HG03469 (cell line): ENCODE measurements at regions not wholly inside any gene's neighbourhood (a gene's known extent, or its start where the extent isn't known, plus 50 kb on each side); places are given as distances from the start of the nearest gene placed in this dataset.
"Not testable (repeated sequence)": the region's sequence is repeated elsewhere in the genome, so short reads cannot be mapped to it uniquely, and the experiment has no call there.

Source experiments
- ATAC-seq: cut with Tn5 transposase; IDR thresholded peaks from one replicate; pipeline ENCODE4 v1.9.1; 2021; ENCODE audit warnings: mild to moderate bottlenecking, moderate library complexity, moderate number of reproducible peaks; ENCODE audit not compliant: unreplicated experiment

GRCh38 chr12:24679126-24679525 lies 269.8 kb downstream of the BCAT1 start:
- no peak for ATAC-seq

- no peak for ATAC-seq
Measured at GRCh38 chr12:24678436-24678835, 270.5 kb downstream of the BCAT1 start.

GRCh38 chr12:24668563-24668962 lies 280.3 kb downstream of the BCAT1 start:
- ATAC-seq = no peak

- no peak for ATAC-seq
Measured at GRCh38 chr12:24664161-24664880, 284.6 kb downstream of the BCAT1 start.

GRCh38 chr12:24661657-24662096 lies 287.2 kb downstream of the BCAT1 start:
- ATAC-seq = no peak

GRCh38 chr12:24659016-24659415 lies 289.9 kb downstream of the BCAT1 start:
- no peak for ATAC-seq

GRCh38 chr12:24654344-24654743 lies 294.6 kb downstream of the BCAT1 start:
- ATAC-seq = not testable (repeated sequence)

GRCh38 chr12:24649634-24650033 lies 299.3 kb downstream of the BCAT1 start:
- no peak for ATAC-seq

- no peak for ATAC-seq
Measured at GRCh38 chr12:24649209-24649608, 299.7 kb downstream of the BCAT1 start.

- no peak for ATAC-seq
Measured at GRCh38 chr12:24645254-24645653, 303.6 kb downstream of the BCAT1 start.

GRCh38 chr12:24643120-24644119 lies 305.5 kb downstream of the BCAT1 start:
- ATAC-seq = no peak

GRCh38 chr12:24639641-24640040 lies 309.3 kb downstream of the BCAT1 start:
- ATAC-seq = no peak

GRCh38 chr12:24632466-24632865 lies 316.4 kb downstream of the BCAT1 start:
- no peak for ATAC-seq

- no peak for ATAC-seq
Measured at GRCh38 chr12:24631676-24632426, 317.1 kb downstream of the BCAT1 start.

- no peak for ATAC-seq
Measured at GRCh38 chr12:24630856-24631255, 318.0 kb downstream of the BCAT1 start.

- no peak for ATAC-seq
Measured at GRCh38 chr12:24630446-24630845, 318.5 kb downstream of the BCAT1 start.

GRCh38 chr12:24625103-24625502 lies 323.8 kb downstream of the BCAT1 start:
- no peak for ATAC-seq

GRCh38 chr12:24619954-24620353 lies 328.9 kb downstream of the BCAT1 start:
- ATAC-seq = not testable (repeated sequence)

- ATAC-seq = no peak
Measured at GRCh38 chr12:24617471-24617870, 331.4 kb downstream of the BCAT1 start.

GRCh38 chr12:24615967-24616411 lies 332.9 kb downstream of the BCAT1 start:
- ATAC-seq = no peak
